GM19397 (cell line): ENCODE measurements at regions not wholly inside any gene's neighbourhood (a gene's known extent, or its start where the extent isn't known, plus 50 kb on each side); places are given as distances from the start of the nearest gene placed in this dataset.
"Not testable (repeated sequence)": the region's sequence is repeated elsewhere in the genome, so short reads cannot be mapped to it uniquely, and the experiment has no call there.

ENCODE experiments used
- ATAC-seq: cut with Tn5 transposase; IDR thresholded peaks from one replicate; pipeline ENCODE4 v1.9.1; 2021; ENCODE audit warnings: mild to moderate bottlenecking, moderate library complexity; ENCODE audit not compliant: unreplicated experiment

DNA sequence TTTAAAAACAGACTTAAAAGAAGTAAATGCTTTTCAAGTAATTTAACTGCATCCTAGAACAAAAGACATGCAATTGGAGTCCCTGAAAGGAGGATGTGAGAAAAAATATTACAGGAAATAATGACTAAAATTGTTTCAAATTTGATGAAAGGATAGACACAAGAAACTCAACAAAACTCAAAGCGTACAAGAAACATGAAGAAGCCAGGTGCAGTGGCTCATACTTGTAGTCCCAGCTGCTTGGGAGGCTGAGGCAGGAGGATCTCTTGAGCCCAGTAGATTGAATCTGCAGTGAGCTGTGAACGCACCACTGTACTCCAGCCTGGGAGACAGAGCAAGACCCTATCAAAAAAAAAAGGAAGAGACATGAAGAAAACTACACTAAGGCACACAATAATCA is 118.1 kb upstream of the SLC39A10 start:
- ATAC-seq = no peak

- no peak for ATAC-seq
Measured at GRCh38 chr2:195537811-195538210, 119.2 kb upstream of the SLC39A10 start.

DNA sequence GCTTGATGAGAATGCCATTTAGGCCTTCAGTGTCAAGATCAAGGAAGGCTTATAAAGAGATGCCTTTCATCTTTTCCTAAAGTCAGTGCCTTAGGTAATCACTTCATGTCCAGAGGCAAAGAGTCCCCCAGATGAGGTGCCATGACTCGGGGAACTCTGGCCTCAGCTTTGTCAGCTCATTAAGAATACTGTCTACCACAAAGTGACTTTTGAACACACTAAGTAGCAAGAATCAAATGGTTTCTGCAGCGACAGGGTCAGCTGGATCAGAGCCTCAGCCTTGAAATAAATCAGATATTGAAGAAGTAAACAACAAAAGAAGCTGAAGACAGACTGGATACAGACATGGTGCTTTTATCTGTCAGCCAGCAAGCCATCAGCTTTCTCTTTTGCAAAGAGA is 120.1 kb upstream of the SLC39A10 start:
- no peak for ATAC-seq

- peak; percentile 83 for ATAC-seq
Measured at GRCh38 chr2:195535911-195536522, 121.0 kb upstream of the SLC39A10 start.

GRCh38 chr2:195534971-195535370 is 122.1 kb upstream of the SLC39A10 start:
- ATAC-seq = no peak

GRCh38 chr2:195533771-195534642 is 123.0 kb upstream of the SLC39A10 start:
- ATAC-seq = peak; percentile 44

- ATAC-seq = no peak
Measured at GRCh38 chr2:195532628-195533271, 124.3 kb upstream of the SLC39A10 start.

- no peak for ATAC-seq
Measured at GRCh38 chr2:195532255-195532627, 124.8 kb upstream of the SLC39A10 start.

DNA sequence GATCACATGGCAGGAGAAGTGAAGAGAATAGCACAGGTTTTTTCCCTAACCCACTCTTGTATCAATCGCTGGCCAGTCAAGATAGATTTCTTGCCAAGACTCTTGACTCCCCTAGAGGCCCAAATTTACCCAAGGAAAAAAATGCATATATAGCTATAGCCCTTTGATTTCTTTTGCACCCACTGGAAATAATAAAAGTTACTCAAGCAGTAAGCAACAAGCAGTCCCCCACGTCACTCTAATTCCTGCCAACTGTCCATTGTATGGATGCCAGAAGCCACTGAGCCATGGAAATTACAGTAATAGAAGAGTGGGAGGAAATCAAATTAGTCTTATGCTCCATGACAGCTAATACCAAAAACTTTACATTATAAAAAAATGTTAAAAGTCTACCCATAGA is 125.3 kb upstream of the SLC39A10 start:
- no peak for ATAC-seq

- ATAC-seq = not testable (repeated sequence)
Measured at GRCh38 chr2:195523242-195523641, 133.8 kb upstream of the SLC39A10 start.

DNA sequence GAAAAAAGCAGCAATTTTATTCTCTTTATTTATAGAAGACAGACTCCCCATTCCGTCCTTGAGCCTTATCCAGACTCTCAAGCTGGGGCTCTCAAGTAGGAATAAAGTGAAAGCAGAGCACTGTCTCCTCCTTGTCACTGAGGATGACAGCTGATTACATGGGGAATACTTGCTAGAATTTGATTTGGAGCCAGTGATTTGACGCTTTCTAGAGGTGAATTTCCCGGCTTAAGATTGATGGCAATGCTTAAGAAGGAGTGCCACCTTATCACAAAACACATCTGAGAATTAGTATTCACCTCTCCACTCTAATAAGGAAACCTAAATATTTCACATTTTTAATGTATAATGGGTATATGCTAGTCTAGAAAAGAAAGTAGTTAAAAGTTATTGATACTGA is 135.4 kb upstream of the SLC39A10 start:
- ATAC-seq = no peak

- ATAC-seq = no peak
Measured at GRCh38 chr2:195520671-195521155, 136.3 kb upstream of the SLC39A10 start.

- ATAC-seq = no peak
Measured at GRCh38 chr2:195515551-195515950, 141.5 kb upstream of the SLC39A10 start.

DNA sequence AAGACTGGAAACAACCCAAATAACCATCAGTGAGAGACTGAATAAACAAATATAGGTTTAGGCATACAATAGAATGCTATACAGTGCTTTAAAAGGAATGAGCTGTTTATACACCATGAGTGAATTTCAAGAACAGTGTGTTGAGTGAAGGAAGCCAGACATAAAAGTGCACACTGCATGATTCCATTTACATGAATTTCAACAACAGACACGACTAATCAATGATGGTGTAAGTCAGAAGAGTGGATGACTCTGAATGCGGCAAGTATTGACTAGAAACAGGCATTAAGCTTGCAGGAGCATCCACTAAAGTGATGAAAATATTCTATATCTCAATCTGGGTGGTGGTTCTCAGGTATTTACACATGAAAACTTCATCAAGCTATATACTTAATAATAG is 142.7 kb upstream of the SLC39A10 start:
- no peak for ATAC-seq

GRCh38 chr2:195513119-195513518 is 143.9 kb upstream of the SLC39A10 start:
- no peak for ATAC-seq

- ATAC-seq = no peak
Measured at GRCh38 chr2:195509551-195509950, 147.5 kb upstream of the SLC39A10 start.

DNA sequence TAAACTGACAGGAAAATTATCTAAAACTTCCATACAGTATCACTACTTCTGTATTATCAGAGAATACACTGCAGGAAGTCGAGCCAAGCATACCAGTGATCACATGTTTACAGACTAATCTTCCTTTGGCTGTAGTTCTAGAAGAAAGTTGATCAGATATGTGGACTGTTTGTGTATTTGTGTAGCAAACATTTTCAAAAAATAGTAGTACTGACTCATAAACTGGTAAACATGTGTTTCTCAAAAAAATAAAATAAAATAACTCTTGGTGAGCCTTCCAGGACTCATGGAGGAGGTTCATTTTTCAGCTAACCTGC is 148.9 kb upstream of the SLC39A10 start:
- no peak for ATAC-seq

GRCh38 chr2:195507447-195508138 is 149.4 kb upstream of the SLC39A10 start:
- ATAC-seq = no peak

GRCh38 chr2:195505701-195506100 is 151.3 kb upstream of the SLC39A10 start:
- peak; percentile 83 for ATAC-seq

DNA sequence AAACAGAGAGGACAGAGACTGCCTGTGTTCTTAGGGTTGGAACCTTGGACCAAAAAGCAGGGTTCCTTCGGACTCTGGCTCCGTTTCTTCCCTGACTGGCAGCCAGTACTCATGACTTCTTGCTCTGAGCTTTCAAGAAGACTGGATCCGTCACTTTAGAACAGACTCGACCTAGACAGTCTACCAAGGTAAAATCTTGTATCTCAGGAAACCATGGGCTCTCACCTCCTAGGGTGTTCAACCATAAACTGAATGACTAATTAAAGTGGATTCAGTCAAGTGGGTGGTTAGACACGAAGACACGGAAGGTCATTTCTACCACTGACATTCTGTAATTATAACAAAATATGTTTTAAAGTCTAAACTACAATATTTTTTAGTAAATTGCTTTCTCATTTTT is 153.8 kb upstream of the SLC39A10 start:
- no peak for ATAC-seq

DNA sequence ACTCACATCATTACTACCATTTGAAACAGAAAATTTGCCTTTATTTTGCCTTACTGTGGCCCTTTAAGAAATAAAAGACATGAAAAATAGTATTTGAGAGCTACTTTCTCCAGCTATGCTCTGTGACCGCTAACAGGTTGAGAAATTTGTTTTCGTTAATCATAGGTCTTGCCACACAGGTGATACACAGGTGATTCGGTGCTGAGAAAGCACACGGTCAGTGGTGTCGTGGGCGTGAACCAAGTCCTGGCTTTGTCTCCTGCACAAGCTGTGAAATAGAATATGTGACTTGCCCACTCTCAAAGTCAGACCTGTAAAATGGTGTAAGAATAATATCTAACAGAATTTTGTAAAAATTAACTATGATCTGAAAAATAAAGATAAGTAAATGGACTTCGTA is 155.3 kb upstream of the SLC39A10 start:
- no peak for ATAC-seq
